ENCODE measurements at regions not wholly inside any gene's neighbourhood (a gene's known extent, or its start where the extent isn't known, plus 50 kb on each side); places are given as distances from the start of the nearest gene placed in this dataset.

- peak; percentile 75 to 77 for TF ChIP-seq CTCF (conservative IDR thresholded peaks at IDR 0.05; ENCODE audit: low read depth in 2 of 2)
- TF ChIP-seq CREB1 (CRISPR knock-in tag; IDR thresholded peaks at IDR 0.05; ENCODE audit: low read depth), result no peak
- no peak for TF ChIP-seq EZH2phosphoT487 (IDR thresholded peaks at IDR 0.05; ENCODE audit: unreplicated experiment)
Measured at GRCh38 chr5:29079771-29080170, 2041.4 kb upstream of the CDH9 start.

Data from GM23338 (cell line).